ENCODE measurements at regions not wholly inside any gene's neighbourhood (a gene's known extent, or its start where the extent isn't known, plus 50 kb on each side); places are given as distances from the start of the nearest gene placed in this dataset.
"Not testable (repeated sequence)": the region's sequence is repeated elsewhere in the genome, so short reads cannot be mapped to it uniquely, and the experiment has no call there.

DNA sequence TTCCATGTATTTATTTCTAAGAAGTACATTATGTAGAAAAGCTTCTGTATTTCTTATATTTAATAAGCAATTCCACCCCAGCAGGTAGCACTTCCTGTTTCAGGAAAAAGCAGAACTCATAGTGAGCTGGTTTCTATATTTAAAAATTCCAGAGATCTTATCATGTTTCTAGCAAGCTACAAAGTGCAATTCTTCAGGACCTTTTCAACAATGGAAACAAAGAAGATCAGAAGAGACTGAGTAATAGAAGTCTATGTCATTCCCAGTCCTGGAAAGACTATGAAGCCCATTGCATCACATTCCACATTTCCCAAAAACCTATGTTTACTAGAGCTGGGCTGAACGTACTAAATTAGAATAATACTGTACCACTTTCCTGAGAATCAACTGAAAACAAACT lies 302.6 kb upstream of the NRSN1 start:
- no peak for DNase-seq (ENCODE audit: low read depth)
- Histone ChIP-seq H3K36me3 (ENCODE audit: control insufficient read depth, insufficient read depth, low read length) (no peaks in the 10 kb centered on the region), H3K27me3 (ENCODE audit: control insufficient read depth, insufficient read depth, low read length) (no peaks in the 10 kb centered on the region), H3K4me3 (ENCODE audit: low read depth, low read length) (no peak overlapping the region)
- TF ChIP-seq, protein P1, sequence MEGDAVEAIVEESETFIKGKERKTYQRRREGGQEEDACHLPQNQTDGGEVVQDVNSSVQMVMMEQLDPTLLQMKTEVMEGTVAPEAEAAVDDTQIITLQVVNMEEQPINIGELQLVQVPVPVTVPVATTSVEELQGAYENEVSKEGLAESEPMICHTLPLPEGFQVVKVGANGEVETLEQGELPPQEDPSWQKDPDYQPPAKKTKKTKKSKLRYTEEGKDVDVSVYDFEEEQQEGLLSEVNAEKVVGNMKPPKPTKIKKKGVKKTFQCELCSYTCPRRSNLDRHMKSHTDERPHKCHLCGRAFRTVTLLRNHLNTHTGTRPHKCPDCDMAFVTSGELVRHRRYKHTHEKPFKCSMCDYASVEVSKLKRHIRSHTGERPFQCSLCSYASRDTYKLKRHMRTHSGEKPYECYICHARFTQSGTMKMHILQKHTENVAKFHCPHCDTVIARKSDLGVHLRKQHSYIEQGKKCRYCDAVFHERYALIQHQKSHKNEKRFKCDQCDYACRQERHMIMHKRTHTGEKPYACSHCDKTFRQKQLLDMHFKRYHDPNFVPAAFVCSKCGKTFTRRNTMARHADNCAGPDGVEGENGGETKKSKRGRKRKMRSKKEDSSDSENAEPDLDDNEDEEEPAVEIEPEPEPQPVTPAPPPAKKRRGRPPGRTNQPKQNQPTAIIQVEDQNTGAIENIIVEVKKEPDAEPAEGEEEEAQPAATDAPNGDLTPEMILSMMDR (IDR thresholded peaks at IDR 0.05; ENCODE audit: insufficient read depth, low read length, poor library complexity, severe bottlenecking): no peak

DNA sequence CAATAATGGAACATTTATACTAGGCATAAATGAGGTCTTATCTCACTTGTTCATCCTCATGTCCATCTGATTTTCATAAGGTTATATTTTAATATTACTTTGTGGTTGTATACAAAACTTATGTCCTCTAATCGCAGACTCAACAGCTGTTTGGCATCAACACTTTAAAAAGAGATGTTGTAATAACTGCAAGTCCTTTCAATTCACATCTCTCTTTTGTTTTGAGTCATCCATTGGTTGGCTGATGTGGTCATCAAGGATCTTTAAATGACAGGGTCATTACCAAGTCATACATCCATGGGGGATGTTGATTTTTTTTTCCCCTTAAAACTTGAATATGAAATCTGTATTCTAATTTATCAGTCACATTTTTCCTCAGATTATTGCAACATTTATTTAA lies 299.4 kb upstream of the NRSN1 start:
- no peak overlapping the region for H3K4me3 ChIP-seq (ENCODE audit: low read depth, low read length)
- TF ChIP-seq, protein P1 (IDR thresholded peaks at IDR 0.05; ENCODE audit: insufficient read depth, low read length, poor library complexity, severe bottlenecking): no peak
- no peaks in the 10 kb centered on the region for H3K36me3 ChIP-seq (ENCODE audit: control insufficient read depth, insufficient read depth, low read length)
- H3K27me3 ChIP-seq (ENCODE audit: control insufficient read depth, insufficient read depth, low read length): no peaks in the 10 kb centered on the region
- no peak for DNase-seq (ENCODE audit: low read depth)

DNA sequence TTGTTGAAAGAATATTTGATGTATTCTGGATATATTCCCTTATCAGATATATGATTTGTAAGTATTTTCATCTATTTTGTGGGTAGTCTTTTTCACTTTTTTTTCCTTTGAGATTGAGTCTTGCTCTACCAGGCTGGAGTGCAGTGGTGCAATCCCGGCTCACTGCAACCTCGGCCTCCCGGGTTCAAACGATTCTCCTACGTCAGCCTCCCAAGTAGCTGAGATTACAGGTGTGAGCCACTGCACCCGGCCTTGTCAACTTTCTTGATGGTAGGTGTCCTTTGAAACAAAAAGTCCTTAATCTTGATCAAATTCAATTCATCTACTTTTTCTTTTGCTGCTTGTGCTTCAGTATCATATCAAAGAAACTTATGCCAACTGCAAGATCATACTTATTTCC lies 297.2 kb upstream of the NRSN1 start:
- no peak for DNase-seq (ENCODE audit: low read depth)
- H3K27me3 ChIP-seq (ENCODE audit: control insufficient read depth, insufficient read depth, low read length): no peaks in the 10 kb centered on the region
- TF ChIP-seq, protein P1 (IDR thresholded peaks at IDR 0.05; ENCODE audit: insufficient read depth, low read length, poor library complexity, severe bottlenecking): no peak
- no peak overlapping the region for H3K4me3 ChIP-seq (ENCODE audit: low read depth, low read length)
- H3K36me3 ChIP-seq (ENCODE audit: control insufficient read depth, insufficient read depth, low read length): no peaks in the 10 kb centered on the region

DNA sequence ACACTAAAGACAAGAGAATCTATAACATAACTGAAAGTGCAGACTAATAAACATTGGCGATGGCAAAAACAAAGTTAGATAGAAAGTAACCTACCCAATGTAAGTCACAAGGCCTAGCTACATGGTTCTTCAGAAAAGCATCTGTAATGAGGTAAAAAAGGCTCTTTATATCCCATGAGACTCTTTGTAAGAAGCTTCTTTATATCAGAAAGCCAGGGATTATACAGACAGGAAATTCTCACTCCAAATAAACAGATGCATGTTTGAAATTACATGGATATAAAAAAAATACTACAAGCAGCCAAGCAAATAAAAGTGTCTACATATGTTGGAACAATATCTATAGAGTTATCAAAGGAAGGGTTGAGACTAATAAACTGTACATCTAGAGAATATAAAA lies 284.9 kb upstream of the NRSN1 start:
- Histone ChIP-seq H3K36me3 (ENCODE audit: control insufficient read depth, insufficient read depth, low read length) (no peaks in the 10 kb centered on the region), H3K4me3 (ENCODE audit: low read depth, low read length) (no peak overlapping the region), H3K27me3 (ENCODE audit: control insufficient read depth, insufficient read depth, low read length) (no peaks in the 10 kb centered on the region)
- no peak for DNase-seq (ENCODE audit: low read depth)
- TF ChIP-seq, protein P1 (IDR thresholded peaks at IDR 0.05; ENCODE audit: insufficient read depth, low read length, poor library complexity, severe bottlenecking): no peak

DNA sequence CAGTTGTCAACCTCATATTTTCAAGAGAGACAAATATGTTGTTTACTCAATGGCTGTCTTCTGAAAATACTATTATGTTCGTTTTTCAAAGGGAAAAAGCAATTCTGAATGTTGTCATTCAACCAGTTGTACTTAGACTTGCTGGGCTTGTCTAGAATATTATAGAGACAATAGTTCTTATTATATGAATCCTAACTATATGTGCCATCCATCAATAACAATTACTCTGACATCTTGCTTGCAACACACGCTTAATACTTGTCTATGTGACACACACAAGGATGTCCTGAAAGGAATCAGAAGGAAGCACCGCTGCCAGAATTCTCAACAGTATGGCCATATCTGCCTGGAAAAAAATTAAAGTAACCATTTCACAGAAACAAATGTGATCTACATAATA lies 283.3 kb upstream of the NRSN1 start:
- TF ChIP-seq, protein P1 (IDR thresholded peaks at IDR 0.05; ENCODE audit: insufficient read depth, low read length, poor library complexity, severe bottlenecking): no peak

DNA sequence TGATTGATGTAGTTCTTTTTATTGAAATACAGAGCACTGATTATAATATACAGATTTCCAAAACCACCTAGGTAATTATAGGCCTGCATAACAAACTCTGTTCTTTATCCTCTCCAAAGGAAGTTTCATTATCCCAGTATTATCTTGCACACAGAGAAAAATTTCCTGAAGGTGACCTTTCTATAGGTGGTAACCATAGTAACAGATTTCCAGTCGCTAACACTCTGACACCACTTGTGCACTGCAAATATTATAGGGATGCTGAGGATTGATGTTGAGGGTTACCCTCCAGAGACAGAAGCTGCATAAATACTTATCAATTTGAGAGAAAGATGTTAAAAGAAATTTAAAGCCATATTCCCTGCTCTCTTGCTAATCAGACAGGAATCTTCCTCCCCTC lies 274.5 kb upstream of the NRSN1 start:
- Histone ChIP-seq H3K27me3 (ENCODE audit: control insufficient read depth, insufficient read depth, low read length) (no peaks in the 10 kb centered on the region), H3K36me3 (ENCODE audit: control insufficient read depth, insufficient read depth, low read length) (no peaks in the 10 kb centered on the region), H3K4me3 (ENCODE audit: low read depth, low read length) (no peak overlapping the region)
- DNase-seq (ENCODE audit: low read depth): no peak
- TF ChIP-seq, protein P1 (IDR thresholded peaks at IDR 0.05; ENCODE audit: insufficient read depth, low read length, poor library complexity, severe bottlenecking): no peak

More for the DNA sequence above, 283.3 kb upstream of the NRSN1 start:
- no peak for DNase-seq (ENCODE audit: low read depth)
- H3K4me3 ChIP-seq (ENCODE audit: low read depth, low read length): no peak overlapping the region
- H3K27me3 ChIP-seq (ENCODE audit: control insufficient read depth, insufficient read depth, low read length): no peaks in the 10 kb centered on the region
- H3K36me3 ChIP-seq (ENCODE audit: control insufficient read depth, insufficient read depth, low read length): no peaks in the 10 kb centered on the region

DNA sequence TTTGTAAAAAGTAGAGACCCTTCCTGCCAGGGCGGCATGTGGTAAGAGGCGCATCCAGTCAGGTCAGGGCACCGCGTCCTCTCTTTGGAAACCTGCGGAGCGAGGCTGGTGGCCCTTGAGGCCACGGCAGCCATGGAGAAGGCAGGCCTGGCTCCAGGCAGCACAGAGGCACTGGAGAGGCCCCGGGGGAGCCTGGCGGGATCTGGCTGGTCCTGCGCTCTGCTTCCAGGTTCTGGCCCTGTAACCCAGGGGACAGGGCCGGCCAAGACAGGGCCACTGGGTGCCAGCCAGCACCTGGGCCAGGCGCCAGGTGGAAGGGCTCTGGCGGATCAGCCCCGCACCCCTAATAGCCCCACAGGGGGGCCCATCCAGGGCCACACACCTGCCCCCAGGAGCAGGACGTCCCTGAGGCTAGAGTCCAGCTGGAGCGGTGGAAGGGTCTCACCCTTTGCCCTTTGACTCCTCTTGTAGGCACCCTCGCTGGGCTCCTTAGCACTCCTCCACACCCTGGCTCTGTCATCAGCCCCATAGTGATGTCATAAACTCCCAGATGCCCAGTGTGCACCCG lies 272.4 kb upstream of the NRSN1 start:
- not testable (repeated sequence) for H3K4me3 ChIP-seq (ENCODE audit: low read depth, low read length); H3K36me3 ChIP-seq (ENCODE audit: control insufficient read depth, insufficient read depth, low read length); DNase-seq (ENCODE audit: low read depth); H3K27me3 ChIP-seq (ENCODE audit: control insufficient read depth, insufficient read depth, low read length)

DNA sequence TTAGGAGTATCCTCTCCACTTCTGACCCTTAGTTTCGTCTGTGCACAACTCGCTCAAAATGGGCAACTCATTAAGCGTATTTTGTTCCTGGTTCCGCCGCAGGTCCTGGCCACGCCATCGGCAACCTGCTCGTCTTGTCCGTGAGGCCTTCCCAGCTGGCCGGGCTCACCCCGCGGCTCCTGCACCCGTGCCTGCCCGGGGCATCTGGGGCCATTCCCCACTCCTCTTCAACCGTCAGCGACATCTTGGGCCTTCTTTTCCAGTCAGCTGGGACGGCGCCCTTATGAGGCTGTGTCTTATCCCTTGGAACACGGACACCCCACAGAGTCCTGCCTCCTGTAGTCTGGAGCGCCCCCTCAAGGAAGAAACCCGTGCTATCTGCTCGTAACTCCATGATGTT lies 271.9 kb upstream of the NRSN1 start:
- H3K4me3 ChIP-seq (ENCODE audit: low read depth, low read length); H3K27me3 ChIP-seq (ENCODE audit: control insufficient read depth, insufficient read depth, low read length); DNase-seq (ENCODE audit: low read depth); H3K36me3 ChIP-seq (ENCODE audit: control insufficient read depth, insufficient read depth, low read length): not testable (repeated sequence)

Data from kidney epithelial cell (primary cell).